GM12878 (cell line): ENCODE measurements at regions not wholly inside any gene's neighbourhood (a gene's known extent, or its start where the extent isn't known, plus 50 kb on each side); places are given as distances from the start of the nearest gene placed in this dataset.

Source experiments
- CBFB ChIP-seq: IDR thresholded peaks from 2 replicates; pipeline ENCODE4 v1.6.1; 2016; ENCODE audit warnings: antibody characterized with exemption, low read depth
- CBX3 ChIP-seq: fragments of 200-600 bp; sonication (generic); IDR thresholded peaks from 2 replicates; pipeline ENCODE4 v1.6.1; 2016; ENCODE audit warnings: low read depth, borderline replicate concordance
- MTA2 ChIP-seq: fragments of 450-650 bp; IDR thresholded peaks from 2 replicates; pipeline ENCODE4 v1.6.1; 2016; ENCODE audit warnings: low read depth, mild to moderate bottlenecking, moderate library complexity
- NFXL1 ChIP-seq: fragments of 450-650 bp; IDR thresholded peaks from 2 replicates; pipeline ENCODE4 v1.6.1; 2017; ENCODE audit warnings: antibody characterized with exemption, mild to moderate bottlenecking, borderline replicate concordance
- RB1 ChIP-seq: fragments of 450-650 bp; formaldehyde crosslinking; IDR thresholded peaks from 2 replicates; pipeline ENCODE4 v1.6.1; 2017; ENCODE audit warnings: mild to moderate bottlenecking, borderline replicate concordance
- RUNX3 ChIP-seq: IDR thresholded peaks from 2 replicates; pipeline ENCODE4 v1.6.1; 2012; ENCODE audit warnings: low read length, inconsistent platforms
- ZNF24 ChIP-seq: fragments of 450-650 bp; IDR thresholded peaks from 2 replicates; pipeline ENCODE4 v1.6.1; 2017; ENCODE audit warnings: antibody characterized with exemption, mild to moderate bottlenecking
- TF ChIP-seq, protein P1 (sequence below): fragments of 450-650 bp; formaldehyde crosslinking; IDR thresholded peaks from 2 replicates; pipeline ENCODE4 v1.4.0; 2020; ENCODE audit warnings: mild to moderate bottlenecking, moderate library complexity
- TF ChIP-seq, protein P2 (sequence below): IDR thresholded peaks from 2 replicates; pipeline ENCODE4 v1.6.1; 2011; ENCODE audit warnings: mild to moderate bottlenecking, low read depth, low read length, moderate library complexity; ENCODE audit not compliant: insufficient replicate concordance

- TF ChIP-seq, protein P1, sequence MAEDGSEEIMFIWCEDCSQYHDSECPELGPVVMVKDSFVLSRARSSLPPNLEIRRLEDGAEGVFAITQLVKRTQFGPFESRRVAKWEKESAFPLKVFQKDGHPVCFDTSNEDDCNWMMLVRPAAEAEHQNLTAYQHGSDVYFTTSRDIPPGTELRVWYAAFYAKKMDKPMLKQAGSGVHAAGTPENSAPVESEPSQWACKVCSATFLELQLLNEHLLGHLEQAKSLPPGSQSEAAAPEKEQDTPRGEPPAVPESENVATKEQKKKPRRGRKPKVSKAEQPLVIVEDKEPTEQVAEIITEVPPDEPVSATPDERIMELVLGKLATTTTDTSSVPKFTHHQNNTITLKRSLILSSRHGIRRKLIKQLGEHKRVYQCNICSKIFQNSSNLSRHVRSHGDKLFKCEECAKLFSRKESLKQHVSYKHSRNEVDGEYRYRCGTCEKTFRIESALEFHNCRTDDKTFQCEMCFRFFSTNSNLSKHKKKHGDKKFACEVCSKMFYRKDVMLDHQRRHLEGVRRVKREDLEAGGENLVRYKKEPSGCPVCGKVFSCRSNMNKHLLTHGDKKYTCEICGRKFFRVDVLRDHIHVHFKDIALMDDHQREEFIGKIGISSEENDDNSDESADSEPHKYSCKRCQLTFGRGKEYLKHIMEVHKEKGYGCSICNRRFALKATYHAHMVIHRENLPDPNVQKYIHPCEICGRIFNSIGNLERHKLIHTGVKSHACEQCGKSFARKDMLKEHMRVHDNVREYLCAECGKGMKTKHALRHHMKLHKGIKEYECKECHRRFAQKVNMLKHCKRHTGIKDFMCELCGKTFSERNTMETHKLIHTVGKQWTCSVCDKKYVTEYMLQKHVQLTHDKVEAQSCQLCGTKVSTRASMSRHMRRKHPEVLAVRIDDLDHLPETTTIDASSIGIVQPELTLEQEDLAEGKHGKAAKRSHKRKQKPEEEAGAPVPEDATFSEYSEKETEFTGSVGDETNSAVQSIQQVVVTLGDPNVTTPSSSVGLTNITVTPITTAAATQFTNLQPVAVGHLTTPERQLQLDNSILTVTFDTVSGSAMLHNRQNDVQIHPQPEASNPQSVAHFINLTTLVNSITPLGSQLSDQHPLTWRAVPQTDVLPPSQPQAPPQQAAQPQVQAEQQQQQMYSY (CRISPR knock-in tag): no peak
- TF ChIP-seq CBFB (no peak), NFXL1 (no peak), ZNF24 (no peak), RUNX3 (0 out of 2 replicates have a peak, but pooled peaks have one; percentile 13), CBX3 (no peak), RB1 (no peak), MTA2 (peak; percentile 60; the same call in 1 of the 2 replicates)
- TF ChIP-seq, protein P2, sequence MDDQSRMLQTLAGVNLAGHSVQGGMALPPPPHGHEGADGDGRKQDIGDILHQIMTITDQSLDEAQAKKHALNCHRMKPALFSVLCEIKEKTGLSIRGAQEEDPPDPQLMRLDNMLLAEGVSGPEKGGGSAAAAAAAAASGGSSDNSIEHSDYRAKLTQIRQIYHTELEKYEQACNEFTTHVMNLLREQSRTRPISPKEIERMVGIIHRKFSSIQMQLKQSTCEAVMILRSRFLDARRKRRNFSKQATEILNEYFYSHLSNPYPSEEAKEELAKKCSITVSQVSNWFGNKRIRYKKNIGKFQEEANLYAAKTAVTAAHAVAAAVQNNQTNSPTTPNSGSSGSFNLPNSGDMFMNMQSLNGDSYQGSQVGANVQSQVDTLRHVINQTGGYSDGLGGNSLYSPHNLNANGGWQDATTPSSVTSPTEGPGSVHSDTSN: no peak
These were observed 51.3 kb upstream of the IVNS1ABP start (continued) for GRCh38 chr1:185368313-185368855.
